ENCODE measurements at regions not wholly inside any gene's neighbourhood (a gene's known extent, or its start where the extent isn't known, plus 50 kb on each side); places are given as distances from the start of the nearest gene placed in this dataset.

DNA sequence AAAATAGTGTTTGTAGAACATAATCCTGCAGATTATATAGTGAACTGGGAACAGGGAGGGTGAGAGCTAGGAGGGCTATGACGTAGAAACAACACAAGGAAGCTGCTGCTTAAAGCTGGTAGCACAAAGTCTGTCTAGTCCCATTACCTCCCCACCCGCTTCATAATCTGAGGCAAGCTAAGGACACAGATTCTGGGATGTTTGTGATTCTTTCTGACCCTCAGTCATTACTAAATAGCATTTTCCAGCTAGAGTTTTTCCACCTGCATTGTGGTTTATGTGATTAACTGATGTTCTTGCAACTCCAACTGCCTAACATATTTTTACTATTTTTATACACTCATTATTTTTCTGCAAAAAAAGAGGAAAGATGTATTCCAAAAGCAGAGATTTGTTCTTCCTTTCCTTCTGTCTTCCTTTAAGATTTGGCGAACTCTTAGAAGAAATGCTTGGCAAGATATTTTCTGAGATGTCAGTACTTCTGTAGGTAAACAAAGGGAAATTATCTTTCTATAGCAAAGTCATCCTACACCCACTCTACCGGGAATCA lies 293.2 kb upstream of the FAR2 start:
- no peak for FAIRE-seq
- no peak overlapping the region for H2AFZ ChIP-seq (ENCODE audit: control insufficient read depth, low read length)

DNA sequence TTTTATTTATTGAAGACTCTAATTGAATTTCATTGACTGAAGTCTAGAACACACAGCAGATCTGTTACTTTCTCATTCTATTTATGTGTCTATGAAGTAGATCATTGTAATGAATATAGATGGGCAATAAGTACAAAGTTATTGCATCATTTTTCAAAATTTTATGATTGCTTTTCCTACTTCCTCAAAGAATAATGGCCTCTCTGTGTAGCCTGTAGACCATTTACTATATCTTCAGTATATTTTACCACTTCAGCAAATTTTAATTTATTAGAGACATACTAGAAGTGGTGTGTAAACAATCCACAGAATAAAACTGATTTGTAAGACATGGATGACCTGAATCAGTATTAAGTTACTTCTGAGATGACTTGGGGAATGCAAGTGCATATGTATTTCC lies 291.7 kb upstream of the FAR2 start:
- Histone ChIP-seq H3K4me1 (ENCODE audit: control insufficient read depth, extremely low read depth, insufficient read depth, low read length) (no peaks in the 10 kb centered on the region), H3K4me3 (ENCODE audit: control insufficient read depth in 2 of 3, extremely low read depth in 1 of 3, insufficient read depth in 2 of 3, low read depth in 1 of 3, low read length in 3 of 3) (no peak overlapping the region), H3K4me2 (ENCODE audit: control insufficient read depth, extremely low read depth, insufficient read depth, low read depth, low read length) (no peak overlapping the region), H3K27ac (ENCODE audit: control insufficient read depth, insufficient read depth, low read length) (no peak overlapping the region), H3K27me3 (ENCODE audit: control insufficient read depth, extremely low read depth, insufficient read depth, low read length) (no peaks in the 10 kb centered on the region), H2AFZ (ENCODE audit: control insufficient read depth, low read length) (no peak overlapping the region), H3K79me2 (ENCODE audit: control insufficient read depth, insufficient read depth, low read length) (no peaks in the 10 kb centered on the region), H3K36me3 (ENCODE audit: control insufficient read depth in 2 of 2, extremely low read depth in 1 of 2, insufficient read depth in 2 of 2, low read length in 2 of 2) (no peaks in the 10 kb centered on the region), H3K9me1 (ENCODE audit: control insufficient read depth, extremely low read depth, insufficient read depth, low read length) (no peaks in the 10 kb centered on the region), H3K9ac (ENCODE audit: control insufficient read depth, extremely low read depth, insufficient read depth, low read length) (no peak overlapping the region), H3K9me3 (ENCODE audit: control insufficient read depth, low read depth, low read length) (no peaks in the 10 kb centered on the region), H4K20me1 (ENCODE audit: control insufficient read depth, extremely low read depth, insufficient read depth, low read length) (no peaks in the 10 kb centered on the region)
- DNase-seq (ENCODE audit: low read depth, low spot score): no peak
- no peak for TF ChIP-seq EZH2 (IDR thresholded peaks at IDR 0.05; ENCODE audit: low read length)
- TF ChIP-seq, protein P1, sequence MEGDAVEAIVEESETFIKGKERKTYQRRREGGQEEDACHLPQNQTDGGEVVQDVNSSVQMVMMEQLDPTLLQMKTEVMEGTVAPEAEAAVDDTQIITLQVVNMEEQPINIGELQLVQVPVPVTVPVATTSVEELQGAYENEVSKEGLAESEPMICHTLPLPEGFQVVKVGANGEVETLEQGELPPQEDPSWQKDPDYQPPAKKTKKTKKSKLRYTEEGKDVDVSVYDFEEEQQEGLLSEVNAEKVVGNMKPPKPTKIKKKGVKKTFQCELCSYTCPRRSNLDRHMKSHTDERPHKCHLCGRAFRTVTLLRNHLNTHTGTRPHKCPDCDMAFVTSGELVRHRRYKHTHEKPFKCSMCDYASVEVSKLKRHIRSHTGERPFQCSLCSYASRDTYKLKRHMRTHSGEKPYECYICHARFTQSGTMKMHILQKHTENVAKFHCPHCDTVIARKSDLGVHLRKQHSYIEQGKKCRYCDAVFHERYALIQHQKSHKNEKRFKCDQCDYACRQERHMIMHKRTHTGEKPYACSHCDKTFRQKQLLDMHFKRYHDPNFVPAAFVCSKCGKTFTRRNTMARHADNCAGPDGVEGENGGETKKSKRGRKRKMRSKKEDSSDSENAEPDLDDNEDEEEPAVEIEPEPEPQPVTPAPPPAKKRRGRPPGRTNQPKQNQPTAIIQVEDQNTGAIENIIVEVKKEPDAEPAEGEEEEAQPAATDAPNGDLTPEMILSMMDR (optimal IDR thresholded peaks at IDR 0.05 in 1 of 3, IDR thresholded peaks at IDR 0.05 in 1 of 3, conservative IDR thresholded peaks at IDR 0.05 in 1 of 3; ENCODE audit: extremely low read depth in 1 of 3, insufficient read depth in 2 of 3, low read length in 3 of 3): no peak
- dilution Hi-C loops (cut with MboI; ENCODE audit: extremely low pct_ligation_motif_present, low sequenced_read_pairs): no loop called here
- no peak for FAIRE-seq

More for the DNA sequence above, 293.2 kb upstream of the FAR2 start:
- no peaks in the 10 kb centered on the region for H3K79me2 ChIP-seq (ENCODE audit: control insufficient read depth, insufficient read depth, low read length)
- H3K9me3 ChIP-seq (ENCODE audit: control insufficient read depth, low read depth, low read length): no peaks in the 10 kb centered on the region
- H3K4me3 ChIP-seq (ENCODE audit: control insufficient read depth in 2 of 3, extremely low read depth in 1 of 3, insufficient read depth in 2 of 3, low read depth in 1 of 3, low read length in 3 of 3): no peak overlapping the region
- dilution Hi-C loops (cut with MboI; ENCODE audit: extremely low pct_ligation_motif_present, low sequenced_read_pairs): no loop called here
- no peaks in the 10 kb centered on the region for H3K36me3 ChIP-seq (ENCODE audit: control insufficient read depth in 2 of 2, extremely low read depth in 1 of 2, insufficient read depth in 2 of 2, low read length in 2 of 2)
- H3K4me1 ChIP-seq (ENCODE audit: control insufficient read depth, extremely low read depth, insufficient read depth, low read length): no peaks in the 10 kb centered on the region
- no peak for DNase-seq (ENCODE audit: low read depth, low spot score)
- H4K20me1 ChIP-seq (ENCODE audit: control insufficient read depth, extremely low read depth, insufficient read depth, low read length): no peaks in the 10 kb centered on the region
- H3K9ac ChIP-seq (ENCODE audit: control insufficient read depth, extremely low read depth, insufficient read depth, low read length): no peak overlapping the region
- no peaks in the 10 kb centered on the region for H3K9me1 ChIP-seq (ENCODE audit: control insufficient read depth, extremely low read depth, insufficient read depth, low read length)
- TF ChIP-seq, protein P1 (optimal IDR thresholded peaks at IDR 0.05 in 1 of 3, IDR thresholded peaks at IDR 0.05 in 1 of 3, conservative IDR thresholded peaks at IDR 0.05 in 1 of 3; ENCODE audit: extremely low read depth in 1 of 3, insufficient read depth in 2 of 3, low read length in 3 of 3): no peak
- no peak for TF ChIP-seq EZH2 (IDR thresholded peaks at IDR 0.05; ENCODE audit: low read length)
- no peak overlapping the region for H3K27ac ChIP-seq (ENCODE audit: control insufficient read depth, insufficient read depth, low read length)
- H3K27me3 ChIP-seq (ENCODE audit: control insufficient read depth, extremely low read depth, insufficient read depth, low read length): no peaks in the 10 kb centered on the region
- H3K4me2 ChIP-seq (ENCODE audit: control insufficient read depth, extremely low read depth, insufficient read depth, low read depth, low read length): no peak overlapping the region

All from keratinocyte (primary cell).